ENCODE measurements at regions not wholly inside any gene's neighbourhood (a gene's known extent, or its start where the extent isn't known, plus 50 kb on each side); places are given as distances from the start of the nearest gene placed in this dataset.

DNA sequence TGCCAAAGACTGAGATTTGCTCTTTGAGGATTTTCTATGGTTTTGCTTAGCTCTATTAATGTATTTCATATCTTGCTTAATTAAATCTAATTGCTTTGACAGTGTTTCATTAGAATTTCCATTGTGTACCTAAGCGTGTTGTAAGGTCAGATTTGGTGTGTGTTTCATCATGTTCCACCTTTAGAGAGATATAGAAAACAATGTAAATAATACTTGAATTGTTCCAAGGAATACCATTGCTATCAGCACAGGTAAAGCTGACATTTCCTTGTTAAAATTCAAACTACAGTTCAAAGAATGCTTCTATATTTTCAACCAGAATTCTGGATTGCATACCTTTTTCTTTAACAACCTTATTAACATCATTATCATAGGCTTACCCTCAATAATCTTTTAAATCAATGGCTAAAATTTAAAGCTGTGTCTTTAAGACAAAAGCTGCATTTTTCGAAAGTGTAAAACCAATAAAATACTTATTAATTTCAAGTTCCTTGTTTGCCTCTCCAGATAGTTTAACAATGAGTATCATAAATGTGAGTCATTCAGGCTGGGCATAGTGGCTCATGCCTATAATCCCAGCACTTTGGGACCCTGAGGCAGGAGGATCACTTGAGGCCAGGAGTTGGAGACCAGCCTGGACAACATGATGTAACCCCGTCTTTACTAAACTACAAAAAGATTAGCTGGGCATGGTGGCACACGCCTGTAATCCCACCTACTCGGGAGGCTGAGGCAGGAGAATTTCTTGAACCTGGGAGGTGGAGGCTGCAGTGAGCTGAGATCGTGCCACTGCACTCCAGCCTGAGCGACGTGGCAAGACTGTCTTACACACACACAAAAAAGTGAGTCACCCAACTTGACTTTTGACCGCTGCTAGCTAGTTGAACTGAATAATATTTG lies 188.0 kb upstream of the PKDCC start:
- TF ChIP-seq, protein P1, sequence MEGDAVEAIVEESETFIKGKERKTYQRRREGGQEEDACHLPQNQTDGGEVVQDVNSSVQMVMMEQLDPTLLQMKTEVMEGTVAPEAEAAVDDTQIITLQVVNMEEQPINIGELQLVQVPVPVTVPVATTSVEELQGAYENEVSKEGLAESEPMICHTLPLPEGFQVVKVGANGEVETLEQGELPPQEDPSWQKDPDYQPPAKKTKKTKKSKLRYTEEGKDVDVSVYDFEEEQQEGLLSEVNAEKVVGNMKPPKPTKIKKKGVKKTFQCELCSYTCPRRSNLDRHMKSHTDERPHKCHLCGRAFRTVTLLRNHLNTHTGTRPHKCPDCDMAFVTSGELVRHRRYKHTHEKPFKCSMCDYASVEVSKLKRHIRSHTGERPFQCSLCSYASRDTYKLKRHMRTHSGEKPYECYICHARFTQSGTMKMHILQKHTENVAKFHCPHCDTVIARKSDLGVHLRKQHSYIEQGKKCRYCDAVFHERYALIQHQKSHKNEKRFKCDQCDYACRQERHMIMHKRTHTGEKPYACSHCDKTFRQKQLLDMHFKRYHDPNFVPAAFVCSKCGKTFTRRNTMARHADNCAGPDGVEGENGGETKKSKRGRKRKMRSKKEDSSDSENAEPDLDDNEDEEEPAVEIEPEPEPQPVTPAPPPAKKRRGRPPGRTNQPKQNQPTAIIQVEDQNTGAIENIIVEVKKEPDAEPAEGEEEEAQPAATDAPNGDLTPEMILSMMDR (IDR thresholded peaks at IDR 0.05; ENCODE audit: extremely low read depth, missing control alignments): no peak
- no peak for DNase-seq (ENCODE audit: low spot score)

GRCh38 chr2:41863062-41863461 lies 184.8 kb upstream of the PKDCC start:
- TF ChIP-seq, protein P1 (IDR thresholded peaks at IDR 0.05; ENCODE audit: extremely low read depth, missing control alignments): no peak
- no peak for DNase-seq (ENCODE audit: low spot score)

- TF ChIP-seq, protein P1 (IDR thresholded peaks at IDR 0.05; ENCODE audit: extremely low read depth, missing control alignments): no peak
- DNase-seq (ENCODE audit: low spot score): no peak
Observed at GRCh38 chr2:41865263-41865662, 182.6 kb upstream of the PKDCC start.

DNA sequence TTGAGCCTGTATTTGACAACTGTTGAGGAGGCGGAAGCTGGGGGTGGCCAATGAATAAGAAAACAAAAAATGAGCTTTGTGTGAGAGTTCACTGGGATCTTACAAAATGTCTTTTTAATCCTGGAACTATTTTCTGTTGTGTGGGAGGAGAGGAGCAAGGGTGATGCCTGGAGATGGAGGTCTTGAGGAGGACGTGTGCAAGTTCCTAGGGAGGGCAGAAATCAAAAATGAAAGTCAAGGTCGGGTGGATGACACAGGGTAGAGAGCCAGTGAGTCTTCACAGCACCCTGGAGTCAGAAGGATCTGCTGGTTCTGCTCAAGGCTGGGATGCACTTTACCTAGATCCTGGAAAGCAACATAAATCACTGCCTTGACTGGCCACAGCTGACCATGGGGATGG lies 180.3 kb upstream of the PKDCC start:
- TF ChIP-seq, protein P1 (IDR thresholded peaks at IDR 0.05; ENCODE audit: extremely low read depth, missing control alignments): no peak

DNA sequence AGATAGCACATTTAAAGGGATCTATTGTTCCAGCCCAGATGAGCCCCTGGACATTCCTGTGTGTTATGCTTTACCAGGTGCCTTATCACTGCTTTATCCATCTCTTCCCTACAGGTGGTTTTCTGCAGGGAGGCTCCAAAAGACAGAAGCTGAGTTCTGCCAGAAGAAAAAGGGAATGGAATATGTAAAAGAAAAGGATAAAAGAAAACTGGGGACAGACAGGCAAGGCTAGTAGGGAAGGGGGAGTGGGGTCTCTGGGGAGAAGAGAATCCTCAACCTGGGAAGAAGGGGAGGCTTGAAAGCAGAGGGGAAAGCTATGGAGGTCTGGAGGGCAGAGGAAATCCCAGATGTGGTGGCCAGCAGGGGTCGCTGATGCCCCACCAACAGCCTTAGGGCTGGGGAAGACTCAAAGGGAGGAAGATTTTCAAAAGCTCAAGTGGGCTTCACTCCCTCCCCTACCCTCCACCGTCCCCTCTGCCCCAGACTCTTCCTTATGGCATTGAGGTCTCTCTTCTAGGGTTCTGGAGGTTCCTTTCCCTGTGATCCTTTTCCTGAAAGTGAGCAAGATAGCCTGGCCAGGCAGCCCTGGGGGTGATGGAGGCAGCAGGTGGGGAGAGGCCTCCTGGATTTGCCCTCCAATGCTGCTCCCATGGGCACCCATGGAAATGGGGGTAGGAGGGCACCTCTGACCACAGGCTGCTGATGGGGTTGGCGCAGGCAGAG lies 178.1 kb upstream of the PKDCC start:
- DNase-seq (ENCODE audit: low spot score): peak; percentile 72
- TF ChIP-seq, protein P1 (IDR thresholded peaks at IDR 0.05; ENCODE audit: extremely low read depth, missing control alignments): peak; percentile 95

More for the DNA sequence above, 180.3 kb upstream of the PKDCC start:
- DNase-seq (ENCODE audit: low spot score): no peak

GRCh38 chr2:41870265-41870585 lies 177.6 kb upstream of the PKDCC start:
- TF ChIP-seq, protein P1 (IDR thresholded peaks at IDR 0.05; ENCODE audit: extremely low read depth, missing control alignments): no peak
- DNase-seq (ENCODE audit: low spot score): no peak

GRCh38 chr2:41871080-41871479 lies 176.7 kb upstream of the PKDCC start:
- TF ChIP-seq, protein P1 (IDR thresholded peaks at IDR 0.05; ENCODE audit: extremely low read depth, missing control alignments): no peak
- DNase-seq (ENCODE audit: low spot score): no peak

All from GM20000 (cell line).